Keratinocyte (primary cell): ENCODE measurements at regions not wholly inside any gene's neighbourhood (a gene's known extent, or its start where the extent isn't known, plus 50 kb on each side); places are given as distances from the start of the nearest gene placed in this dataset.

Experiments used
- DNase-seq: peaks from one replicate; pipeline ENCODE4 v3.0.0-alpha.2; 2011; ENCODE audit warnings: low read depth, missing footprints, low spot score
- FAIRE-seq: peaks from 2 replicates; lab custom pipeline; 2011; peaks lifted over from hg19 to GRCh38; lab: Jason Lieb, UNC
- H2AFZ ChIP-seq: 2 replicates; pipeline ENCODE4 v1.6.0; 2012; ENCODE audit warnings: low read length, control low read depth, inconsistent platforms; ENCODE audit not compliant: control insufficient read depth
- H3K27ac ChIP-seq: 2 replicates; pipeline ENCODE4 v1.5.1; 2011; ENCODE audit warnings: low read length; ENCODE audit not compliant: control insufficient read depth, insufficient read depth
- H3K27me3 ChIP-seq: 3 replicates; pipeline ENCODE4 v1.6.0; 2011; ENCODE audit warnings: low read length; ENCODE audit not compliant: control insufficient read depth, insufficient read depth; ENCODE audit errors: extremely low read depth
- H3K36me3 ChIP-seq, 2 experiments: 2 replicates in 1 of 2; 3 replicates in 1 of 2; pipeline ENCODE4 v1.5.1; 2011; ENCODE audit warnings: low read length in 2 of 2, mild to moderate bottlenecking in 1 of 2; ENCODE audit not compliant: control insufficient read depth in 2 of 2, insufficient read depth in 2 of 2; ENCODE audit errors: extremely low read depth in 1 of 2
- H3K4me1 ChIP-seq: 3 replicates; pipeline ENCODE4 v1.5.1; 2011; ENCODE audit warnings: low read length; ENCODE audit not compliant: control insufficient read depth, insufficient read depth; ENCODE audit errors: extremely low read depth
- H3K4me2 ChIP-seq: 3 replicates; pipeline ENCODE4 v1.6.0; 2011; ENCODE audit warnings: low read depth, low read length; ENCODE audit not compliant: control insufficient read depth, insufficient read depth; ENCODE audit errors: extremely low read depth
- H3K4me3 ChIP-seq, 3 experiments: fragments of 200-600 bp in 1 of 3; sonication (generic) in 1 of 3; 2 replicates in 2 of 3; 3 replicates in 1 of 3; pipeline ENCODE4 v1.5.1; 2011 to 2016; ENCODE audit warnings: low read length in 3 of 3, mild to moderate bottlenecking in 3 of 3, control low read depth in 2 of 3, inconsistent platforms in 1 of 3, low read depth in 1 of 3, mixed read lengths in 1 of 3, mixed run types in 1 of 3, moderate library complexity in 1 of 3; ENCODE audit not compliant: control insufficient read depth in 2 of 3, insufficient read depth in 2 of 3; ENCODE audit errors: extremely low read depth in 1 of 3
- H3K79me2 ChIP-seq: 2 replicates; pipeline ENCODE4 v1.6.0; 2012; ENCODE audit warnings: low read length; ENCODE audit not compliant: control insufficient read depth, insufficient read depth
- H3K9ac ChIP-seq: 3 replicates; pipeline ENCODE4 v1.6.0; 2011; ENCODE audit warnings: low read length; ENCODE audit not compliant: control insufficient read depth, insufficient read depth; ENCODE audit errors: extremely low read depth
- H3K9me1 ChIP-seq: 3 replicates; pipeline ENCODE4 v1.6.0; 2011; ENCODE audit warnings: low read length; ENCODE audit not compliant: control insufficient read depth, insufficient read depth; ENCODE audit errors: extremely low read depth
- H3K9me3 ChIP-seq: 2 replicates; pipeline ENCODE4 v1.5.1; 2012; ENCODE audit warnings: low read depth, low read length; ENCODE audit not compliant: control insufficient read depth
- H4K20me1 ChIP-seq: 3 replicates; pipeline ENCODE4 v1.6.0; 2011; ENCODE audit warnings: low read length; ENCODE audit not compliant: control insufficient read depth, insufficient read depth; ENCODE audit errors: extremely low read depth
- CTCF ChIP-seq, 3 experiments: IDR thresholded peaks in 1 of 3; conservative IDR thresholded peaks in 1 of 3; optimal IDR thresholded peaks in 1 of 3; 2 replicates in 2 of 3; 3 replicates in 1 of 3; pipeline versions ENCODE3 to v1.5.1; 2011; ENCODE audit warnings: low read length in 3 of 3, mild to moderate bottlenecking in 3 of 3, moderate library complexity in 2 of 3, control low read depth in 1 of 3, inconsistent platforms in 1 of 3; ENCODE audit not compliant: insufficient read depth in 2 of 3; ENCODE audit errors: extremely low read depth in 1 of 3
- EZH2 ChIP-seq: IDR thresholded peaks from one replicate; pipeline ENCODE4 v1.6.1; 2012; ENCODE audit warnings: inconsistent platforms, mild to moderate bottlenecking, low read length, moderate library complexity
- dilution Hi-C: fragments of 300-500 bp; cut with MboI; formaldehyde crosslinking; loops from one replicate; pipeline ENCODE4 v1.7.0; 2020; ENCODE audit warnings: low sequenced_read_pairs; ENCODE audit not compliant: extremely low pct_ligation_motif_present

GRCh38 chr13:50322006-50322405, 306.8 kb downstream of the KCNRG start:
- Histone ChIP-seq H3K4me3 (no peak overlapping the region), H3K27ac (no peak overlapping the region), H3K4me2 (no peak overlapping the region), H3K9me1 (no peaks in the 10 kb centered on the region), H3K9me3 (no peaks in the 10 kb centered on the region), H3K27me3 (no peaks in the 10 kb centered on the region), H3K9ac (no peak overlapping the region), H3K36me3 (no peaks in the 10 kb centered on the region), H2AFZ (no peak overlapping the region), H3K4me1 (peaks cover 6% of the 10 kb centered on the region), H4K20me1 (no peaks in the 10 kb centered on the region), H3K79me2 (no peaks in the 10 kb centered on the region)
- FAIRE-seq = no peak
- TF ChIP-seq CTCF (optimal IDR thresholded peaks at IDR 0.05 in 1 of 3, IDR thresholded peaks at IDR 0.05 in 1 of 3, conservative IDR thresholded peaks at IDR 0.05 in 1 of 3; ENCODE audit: extremely low read depth in 1 of 3, insufficient read depth in 2 of 3, low read length in 3 of 3) (no peak), EZH2 (no peak)
- dilution Hi-C loops = no loop called here
- DNase-seq = no peak

- no peaks in the 10 kb centered on the region for H4K20me1 ChIP-seq
- no peaks in the 10 kb centered on the region for H3K9me1 ChIP-seq
- no peak for TF ChIP-seq EZH2
- no peaks in the 10 kb centered on the region for H3K36me3 ChIP-seq
- H3K9ac ChIP-seq = no peak overlapping the region
- dilution Hi-C loops = no loop called here
- no peak overlapping the region for H2AFZ ChIP-seq
- FAIRE-seq (no peak), DNase-seq (peak; percentile 67)
- no peak overlapping the region for H3K4me2 ChIP-seq
- H3K4me1 ChIP-seq = peaks cover 6% of the 10 kb centered on the region
- H3K4me3 ChIP-seq = no peak overlapping the region
- no peaks in the 10 kb centered on the region for H3K9me3 ChIP-seq
- no peaks in the 10 kb centered on the region for H3K79me2 ChIP-seq
- H3K27me3 ChIP-seq = no peaks in the 10 kb centered on the region
- no peak overlapping the region for H3K27ac ChIP-seq
Observed at GRCh38 chr13:50323440-50324065, 308.3 kb downstream of the KCNRG start.

GRCh38 chr13:50326271-50326670, 311.0 kb downstream of the KCNRG start:
- Histone ChIP-seq H2AFZ (no peak overlapping the region), H3K9ac (no peak overlapping the region), H3K9me3 (no peaks in the 10 kb centered on the region), H3K4me2 (no peak overlapping the region), H3K79me2 (no peaks in the 10 kb centered on the region), H3K27ac (no peak overlapping the region), H3K27me3 (no peaks in the 10 kb centered on the region), H3K4me1 (peaks cover 6% of the 10 kb centered on the region), H3K9me1 (no peaks in the 10 kb centered on the region), H3K4me3 (no peak overlapping the region), H4K20me1 (no peaks in the 10 kb centered on the region), H3K36me3 (no peaks in the 10 kb centered on the region)
- no peak for DNase-seq
- peak; percentile 67 for FAIRE-seq
- dilution Hi-C loops = no loop called here
- TF ChIP-seq CTCF (optimal IDR thresholded peaks at IDR 0.05 in 1 of 3, IDR thresholded peaks at IDR 0.05 in 1 of 3, conservative IDR thresholded peaks at IDR 0.05 in 1 of 3; ENCODE audit: extremely low read depth in 1 of 3, insufficient read depth in 2 of 3, low read length in 3 of 3) (no peak), EZH2 (no peak)
